ENCODE measurements at regions not wholly inside any gene's neighbourhood (a gene's known extent, or its start where the extent isn't known, plus 50 kb on each side); places are given as distances from the start of the nearest gene placed in this dataset.
A peak's percentile ranks its signal among the peaks of the same experiment; 100 is the strongest.

- intact Hi-C loops (cut with micrococcal nuclease) = no loop called here
- ChIA-PET POLR2A (ENCODE audit: partially characterized antibody) (no interaction called here), CTCF (ENCODE audit: partially characterized antibody) (interaction anchor here (0.7 kb wide), 1 partner anchor 21 kb away, joined by 3 read pairs; no protein-coding TSS in a partner anchor)
- DNase-seq = no peak
- peaks cover 0 to 7% (median 6%) of the 10 kb centered on the region in 4 donors for H3K4me1 Mint-ChIP-seq
- Histone ChIP-seq H3K9me3 (ENCODE audit: control insufficient read depth in 1 of 2, low read length in 2 of 2) (no peaks in the 10 kb centered on the region), H3K4me3 (ENCODE audit: low read length in 2 of 2) (no peak overlapping the region), H3K27ac (ENCODE audit: low read depth, low read length) (no peak overlapping the region), H3K36me3 (ENCODE audit: insufficient read depth, low read length) (no peaks in the 10 kb centered on the region), H3K4me1 (ENCODE audit: insufficient read depth, low read length) (peaks cover 10% of the 10 kb centered on the region), H3K27me3 (ENCODE audit: insufficient read depth, low read length) (no peaks in the 10 kb centered on the region)
- no peaks in the 10 kb centered on the region for H3K27me3 Mint-ChIP-seq
- H3K4me3 Mint-ChIP-seq = no peak overlapping the region
- H3K27ac Mint-ChIP-seq = no peak overlapping the region
- no peaks in the 10 kb centered on the region for H3K9me3 Mint-ChIP-seq
- H3K36me3 Mint-ChIP-seq = no peaks in the 10 kb centered on the region
Measured at GRCh38 chr6:14865531-14866100, 380.3 kb upstream of the JARID2 start.

GRCh38 chr6:14867802-14868201, 378.1 kb upstream of the JARID2 start:
- no peaks in the 10 kb centered on the region for H3K9me3 Mint-ChIP-seq
- no peaks in the 10 kb centered on the region for H3K36me3 Mint-ChIP-seq
- intact Hi-C loops (cut with micrococcal nuclease) = no loop called here
- no peak overlapping the region for H3K27ac Mint-ChIP-seq
- H3K4me1 Mint-ChIP-seq = peaks cover 2 to 6% (median 5%) of the 10 kb centered on the region in 4 donors
- Histone ChIP-seq H3K4me1 (ENCODE audit: insufficient read depth, low read length) (peaks cover 10% of the 10 kb centered on the region), H3K4me3 (ENCODE audit: low read length in 2 of 2) (no peak overlapping the region), H3K36me3 (ENCODE audit: insufficient read depth, low read length) (no peaks in the 10 kb centered on the region), H3K9me3 (ENCODE audit: control insufficient read depth in 1 of 2, low read length in 2 of 2) (no peaks in the 10 kb centered on the region), H3K27ac (ENCODE audit: low read depth, low read length) (no peak overlapping the region), H3K27me3 (ENCODE audit: insufficient read depth, low read length) (no peaks in the 10 kb centered on the region)
- no peak for DNase-seq
- POLR2A ChIA-PET (ENCODE audit: partially characterized antibody) = no interaction called here
- CTCF ChIA-PET (ENCODE audit: partially characterized antibody) = no interaction called here
- no peaks in the 10 kb centered on the region for H3K27me3 Mint-ChIP-seq
- no peak overlapping the region for H3K4me3 Mint-ChIP-seq

- Mint-ChIP-seq H3K27ac (no peak overlapping the region), H3K4me3 (no peak overlapping the region), H3K9me3 (no peaks in the 10 kb centered on the region), H3K36me3 (no peaks in the 10 kb centered on the region), H3K27me3 (no peaks in the 10 kb centered on the region), H3K4me1 (peaks cover 7 to 28% (median 9%) of the 10 kb centered on the region in 4 donors)
- Histone ChIP-seq H3K27ac (ENCODE audit: low read depth, low read length) (no peak overlapping the region), H3K4me3 (ENCODE audit: low read length in 2 of 2) (no peak overlapping the region), H3K27me3 (ENCODE audit: insufficient read depth, low read length) (no peaks in the 10 kb centered on the region), H3K36me3 (ENCODE audit: insufficient read depth, low read length) (no peaks in the 10 kb centered on the region), H3K9me3 (ENCODE audit: control insufficient read depth in 1 of 2, low read length in 2 of 2) (no peaks in the 10 kb centered on the region), H3K4me1 (ENCODE audit: insufficient read depth, low read length) (peaks cover 11% of the 10 kb centered on the region)
- POLR2A ChIA-PET (ENCODE audit: partially characterized antibody) = no interaction called here
- intact Hi-C loops (cut with micrococcal nuclease) = no loop called here
- no peak for DNase-seq
- CTCF ChIA-PET (ENCODE audit: partially characterized antibody) = no interaction called here
Measured at GRCh38 chr6:14871221-14871620, 374.6 kb upstream of the JARID2 start.

- DNase-seq = no peak
- H3K9me3 Mint-ChIP-seq = no peaks in the 10 kb centered on the region
- intact Hi-C loops (cut with micrococcal nuclease) = no loop called here
- peak overlapping the region in 3 of 7 donors; percentile 11 to 61 (median 12) for H3K27ac Mint-ChIP-seq
- Histone ChIP-seq H3K27me3 (ENCODE audit: insufficient read depth, low read length) (no peaks in the 10 kb centered on the region), H3K36me3 (ENCODE audit: insufficient read depth, low read length) (no peaks in the 10 kb centered on the region), H3K4me3 (ENCODE audit: low read length in 2 of 2) (no peak overlapping the region), H3K27ac (ENCODE audit: low read depth, low read length) (no peak overlapping the region), H3K4me1 (ENCODE audit: insufficient read depth, low read length) (peaks cover 29% of the 10 kb centered on the region), H3K9me3 (ENCODE audit: control insufficient read depth in 1 of 2, low read length in 2 of 2) (no peaks in the 10 kb centered on the region)
- ChIA-PET POLR2A (ENCODE audit: partially characterized antibody) (no interaction called here), CTCF (ENCODE audit: partially characterized antibody) (interaction anchor here (1.3 kb wide), 1 partner anchor 14 kb away, joined by 3 read pairs; no protein-coding TSS in a partner anchor)
- peaks cover 19 to 46% (median 25%) of the 10 kb centered on the region in 4 donors for H3K4me1 Mint-ChIP-seq
- H3K36me3 Mint-ChIP-seq = no peaks in the 10 kb centered on the region
- no peak overlapping the region for H3K4me3 Mint-ChIP-seq
- H3K27me3 Mint-ChIP-seq = no peaks in the 10 kb centered on the region
Measured at GRCh38 chr6:14873101-14873500, 372.8 kb upstream of the JARID2 start.

- Histone ChIP-seq H3K27me3 (ENCODE audit: insufficient read depth, low read length) (no peaks in the 10 kb centered on the region), H3K9me3 (ENCODE audit: control insufficient read depth in 1 of 2, low read length in 2 of 2) (no peaks in the 10 kb centered on the region), H3K4me3 (ENCODE audit: low read length in 2 of 2) (no peak overlapping the region), H3K4me1 (ENCODE audit: insufficient read depth, low read length) (peaks cover 30% of the 10 kb centered on the region), H3K36me3 (ENCODE audit: insufficient read depth, low read length) (no peaks in the 10 kb centered on the region), H3K27ac (ENCODE audit: low read depth, low read length) (no peak overlapping the region)
- H3K4me1 Mint-ChIP-seq = peaks cover 20 to 46% (median 25%) of the 10 kb centered on the region in 4 donors
- H3K9me3 Mint-ChIP-seq = no peaks in the 10 kb centered on the region
- no peak for DNase-seq
- no peak overlapping the region for H3K27ac Mint-ChIP-seq
- intact Hi-C loops (cut with micrococcal nuclease) = no loop called here
- no peaks in the 10 kb centered on the region for H3K27me3 Mint-ChIP-seq
- no peak overlapping the region for H3K4me3 Mint-ChIP-seq
- no peaks in the 10 kb centered on the region for H3K36me3 Mint-ChIP-seq
- ChIA-PET CTCF (ENCODE audit: partially characterized antibody) (interaction anchor here (1.0 to 1.3 kb wide), 2 partner anchors 14 to 159 kb away, joined by 3 read pairs; no protein-coding TSS in a partner anchor), POLR2A (ENCODE audit: partially characterized antibody) (no interaction called here)
Measured at GRCh38 chr6:14873781-14874441, 372.0 kb upstream of the JARID2 start.

GRCh38 chr6:14874975-14875480, 370.8 kb upstream of the JARID2 start:
- DNase-seq = no peak
- Histone ChIP-seq H3K4me3 (ENCODE audit: low read length in 2 of 2) (no peak overlapping the region), H3K27ac (ENCODE audit: low read depth, low read length) (no peak overlapping the region), H3K9me3 (ENCODE audit: control insufficient read depth in 1 of 2, low read length in 2 of 2) (no peaks in the 10 kb centered on the region), H3K27me3 (ENCODE audit: insufficient read depth, low read length) (no peaks in the 10 kb centered on the region), H3K4me1 (ENCODE audit: insufficient read depth, low read length) (peaks cover 30% of the 10 kb centered on the region), H3K36me3 (ENCODE audit: insufficient read depth, low read length) (no peaks in the 10 kb centered on the region)
- peak overlapping the region in 4 of 7 donors; percentile 5 to 82 (median 51) for H3K27ac Mint-ChIP-seq
- no peaks in the 10 kb centered on the region for H3K27me3 Mint-ChIP-seq
- H3K36me3 Mint-ChIP-seq = no peaks in the 10 kb centered on the region
- CTCF ChIA-PET (ENCODE audit: partially characterized antibody) = interaction anchor here (1.0 kb wide), 1 partner anchor 160 kb away, joined by 3 read pairs; no protein-coding TSS in a partner anchor
- H3K4me3 Mint-ChIP-seq = no peak overlapping the region
- POLR2A ChIA-PET (ENCODE audit: partially characterized antibody) = no interaction called here
- intact Hi-C loops (cut with micrococcal nuclease) = loop anchor here (5.0 kb wide), 1 partner anchor 382 kb away; no protein-coding TSS in a partner anchor
- H3K9me3 Mint-ChIP-seq = no peaks in the 10 kb centered on the region
- H3K4me1 Mint-ChIP-seq = peaks cover 20 to 46% (median 25%) of the 10 kb centered on the region in 4 donors

- no peaks in the 10 kb centered on the region for H3K9me3 Mint-ChIP-seq
- Histone ChIP-seq H3K9me3 (ENCODE audit: control insufficient read depth in 1 of 2, low read length in 2 of 2) (no peaks in the 10 kb centered on the region), H3K27ac (ENCODE audit: low read depth, low read length) (no peak overlapping the region), H3K36me3 (ENCODE audit: insufficient read depth, low read length) (no peaks in the 10 kb centered on the region), H3K27me3 (ENCODE audit: insufficient read depth, low read length) (no peaks in the 10 kb centered on the region), H3K4me1 (ENCODE audit: insufficient read depth, low read length) (peaks cover 30% of the 10 kb centered on the region), H3K4me3 (ENCODE audit: low read length in 2 of 2) (no peak overlapping the region)
- no peaks in the 10 kb centered on the region for H3K27me3 Mint-ChIP-seq
- peaks cover 20 to 46% (median 25%) of the 10 kb centered on the region in 4 donors for H3K4me1 Mint-ChIP-seq
- ChIA-PET CTCF (ENCODE audit: partially characterized antibody) (no interaction called here), POLR2A (ENCODE audit: partially characterized antibody) (no interaction called here)
- no peaks in the 10 kb centered on the region for H3K36me3 Mint-ChIP-seq
- H3K27ac Mint-ChIP-seq = peak overlapping the region in 6 of 7 donors; percentile 5 to 82 (median 54)
- DNase-seq = no peak
- peak overlapping the region in 3 of 8 donors; percentile 45 to 65 (median 64) for H3K4me3 Mint-ChIP-seq
- intact Hi-C loops (cut with micrococcal nuclease) = loop anchor here (5.0 kb wide), 1 partner anchor 382 kb away; no protein-coding TSS in a partner anchor
Measured at GRCh38 chr6:14875481-14876063, 370.3 kb upstream of the JARID2 start.
